C4-2B (cell line): ENCODE measurements at regions not wholly inside any gene's neighbourhood (a gene's known extent, or its start where the extent isn't known, plus 50 kb on each side); places are given as distances from the start of the nearest gene placed in this dataset.

Experiments
- CTCF ChIP-seq: fragments of 450-650 bp; conservative IDR thresholded peaks from 2 replicates; pipeline ENCODE4 v1.5.1; 2017; ENCODE audit warnings: mild to moderate bottlenecking
- ZFX ChIP-seq: fragments of 450-650 bp; IDR thresholded peaks from 2 replicates; pipeline ENCODE4 v1.6.1; 2017

- TF ChIP-seq CTCF (no peak), ZFX (no peak)
Observed at GRCh38 chr9:84151236-84151635, 170.6 kb downstream of the RMI1 start.
